KBM-7 (cell line): ENCODE measurements at regions not wholly inside any gene's neighbourhood (a gene's known extent, or its start where the extent isn't known, plus 50 kb on each side); places are given as distances from the start of the nearest gene placed in this dataset.
"Not testable (repeated sequence)": the region's sequence is repeated elsewhere in the genome, so short reads cannot be mapped to it uniquely, and the experiment has no call there.

ENCODE experiments used
- DNase-seq: peaks from one replicate; pipeline ENCODE4 v3.0.0-alpha.2; 2015
- in situ Hi-C: fragments of 300-500 bp; cut with MboI; formaldehyde crosslinking; loops from 2 replicates; pipeline ENCODE4 v1.14.3; 2020; ENCODE audit warnings: low sequenced_read_pairs, low pct_unique_long_range_greater_than_20kb, mixed read lengths

DNA sequence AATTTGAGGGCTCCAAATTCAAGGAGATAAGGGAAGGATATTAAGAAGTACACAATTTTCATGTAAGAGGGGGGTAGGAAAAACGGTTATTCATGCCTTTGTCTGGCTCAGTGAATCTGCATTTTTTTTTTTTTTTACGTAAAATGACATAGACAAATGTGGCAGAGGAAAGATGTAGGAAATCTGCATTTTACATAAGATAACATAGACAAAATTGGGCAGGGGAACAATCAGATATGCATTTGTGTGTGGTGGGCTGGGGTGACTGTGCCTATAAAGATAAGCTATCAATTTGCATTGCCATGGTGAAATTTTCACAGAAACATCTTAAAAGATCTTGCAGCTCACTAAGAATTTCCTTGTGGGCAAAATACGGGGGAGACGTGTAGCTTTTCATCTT, 92.7 kb upstream of the GPR141 start:
- in situ Hi-C loops = no loop called here
- peak; percentile 59 for DNase-seq

- DNase-seq = peak; percentile 13
- in situ Hi-C loops = no loop called here
These were observed 91.2 kb upstream of the GPR141 start for GRCh38 chr7:37592366-37592765.

- in situ Hi-C loops = no loop called here
- no peak for DNase-seq
These were observed 89.0 kb upstream of the GPR141 start for GRCh38 chr7:37594602-37595001.

DNA sequence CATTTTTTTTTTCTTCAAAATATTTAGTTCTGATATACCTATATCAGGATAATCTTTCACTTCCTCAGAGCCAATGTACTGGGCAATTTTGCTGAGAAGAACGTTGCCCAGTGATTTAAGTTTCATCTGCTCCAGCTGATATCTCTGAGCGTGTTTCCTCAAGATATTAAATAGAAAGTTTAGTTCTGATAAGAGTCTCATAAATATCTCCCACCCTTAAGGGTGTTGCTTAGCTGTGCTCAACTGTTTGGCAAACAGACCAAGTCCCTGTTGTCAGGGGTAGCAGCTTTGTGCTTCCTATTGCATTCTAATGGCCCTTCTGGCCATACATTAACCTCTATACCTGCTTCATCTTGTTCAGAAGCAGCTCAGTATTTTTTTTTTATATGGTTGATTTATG, 84.7 kb upstream of the GPR141 start:
- in situ Hi-C loops = no loop called here
- DNase-seq = peak; percentile 8

DNA sequence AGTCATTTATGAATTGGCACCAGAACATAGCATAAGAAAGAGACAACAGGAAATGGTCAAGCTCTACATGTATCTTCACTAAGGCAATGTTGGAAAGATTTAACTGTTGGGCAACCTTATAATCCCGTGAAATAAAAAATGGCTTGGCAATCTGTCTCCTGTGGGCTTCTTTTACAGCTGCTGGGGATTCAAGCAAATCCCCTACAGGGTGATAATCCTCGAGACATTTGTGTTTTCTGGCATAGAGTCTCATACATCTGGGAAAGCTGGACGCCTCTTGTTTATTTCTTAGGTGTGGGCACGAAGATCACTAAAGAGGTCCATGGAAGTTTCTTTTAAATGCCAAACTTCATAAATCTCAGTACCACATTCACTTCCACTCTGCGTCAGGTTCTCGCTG, 82.2 kb upstream of the GPR141 start:
- in situ Hi-C loops = no loop called here
- DNase-seq = no peak

DNA sequence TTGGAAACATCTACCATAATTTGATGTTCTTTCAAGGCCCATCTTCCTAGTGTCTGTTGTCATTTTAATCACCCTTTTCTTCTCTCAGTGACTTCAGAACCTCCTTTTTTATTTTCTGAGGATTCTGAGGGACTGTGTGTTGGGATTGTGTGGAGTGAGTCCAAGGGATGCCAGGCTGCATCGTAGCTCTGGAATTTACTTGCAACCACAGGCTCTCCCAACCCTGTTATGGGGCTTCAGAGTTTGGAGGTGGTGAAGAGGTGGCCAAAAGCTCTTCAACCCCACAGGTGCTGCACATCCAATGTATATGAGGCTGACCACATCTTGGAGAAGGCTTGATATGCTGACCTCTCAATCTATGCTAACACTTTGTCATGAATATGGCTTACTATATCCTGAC, 79.5 kb upstream of the GPR141 start:
- in situ Hi-C loops = no loop called here
- DNase-seq = no peak

GRCh38 chr7:37617406-37617805, 66.2 kb upstream of the GPR141 start:
- in situ Hi-C loops = not testable (repeated sequence)

GRCh38 chr7:37633048-37633447, 50.5 kb upstream of the GPR141 start:
- no peak for DNase-seq
- in situ Hi-C loops = no loop called here

More at GRCh38 chr7:37617406-37617805, 66.2 kb upstream of the GPR141 start:
- not testable (repeated sequence) for DNase-seq
